SK-N-SH (cell line): ENCODE measurements at regions not wholly inside any gene's neighbourhood (a gene's known extent, or its start where the extent isn't known, plus 50 kb on each side); places are given as distances from the start of the nearest gene placed in this dataset.

ENCODE experiments used
- CTCF ChIA-PET: fragments of 300-600, 350-600 bp; formaldehyde crosslinking; extraction: SDS; loops from one replicate; lab custom pipeline; 2021; lab: Yijun Ruan, JAX
- POLR2A ChIA-PET: fragments of 350-600 bp; sonication (Branson Sonifier 250); formaldehyde crosslinking; extraction: SDS; loops from one replicate; lab custom pipeline; 2020; ENCODE audit warnings: antibody characterized with exemption, inconsistent platforms; lab: Yijun Ruan, JAX
- DNase-seq: peaks from one replicate; pipeline ENCODE4 v3.0.0; 2012
- H2AFZ ChIP-seq: fragments of 200-600 bp; sonication (generic); 2 replicates; pipeline ENCODE4 v1.8.1; 2016; ENCODE audit warnings: antibody characterized with exemption, mild to moderate bottlenecking, low read depth
- H3F3A ChIP-seq: fragments of 200-600 bp; sonication (generic); replicated peaks from 2 replicates; pipeline ENCODE3; 2016; ENCODE audit warnings: antibody characterized with exemption, mild to moderate bottlenecking; ENCODE audit not compliant: insufficient read depth
- H3K27ac ChIP-seq, 2 experiments: fragments of 200-500 bp in 1 of 2; fragments of 200-600 bp in 1 of 2; sonication (Bioruptor generic) in 1 of 2; sonication (generic), shearing (Covaris generic) in 1 of 2; 2 replicates each; pipeline versions ENCODE4 v1.5.1 to v1.6.1; 2014 to 2016; ENCODE audit warnings: low read depth in 2 of 2, inconsistent platforms in 1 of 2, low read length in 1 of 2, mild to moderate bottlenecking in 1 of 2, mixed read lengths in 1 of 2
- H3K27me3 ChIP-seq: fragments of 200-600 bp; sonication (generic), shearing (Covaris generic); 2 replicates; pipeline ENCODE4 v1.6.1; 2016; ENCODE audit warnings: mixed run types; ENCODE audit not compliant: insufficient read depth
- H3K36me3 ChIP-seq, 2 experiments: fragments of 200-500 bp in 1 of 2; fragments of 200-600 bp in 1 of 2; sonication (Bioruptor generic) in 1 of 2; sonication (generic) in 1 of 2; replicated peaks in 1 of 2; 2 replicates each; pipeline versions ENCODE3 to v1.5.1; 2014 to 2016; ENCODE audit warnings: low read length in 1 of 2, mild to moderate bottlenecking in 1 of 2; ENCODE audit not compliant: insufficient read depth in 2 of 2, control insufficient read depth in 1 of 2
- H3K4me1 ChIP-seq, 2 experiments: fragments of 200-500 bp in 1 of 2; fragments of 200-600 bp in 1 of 2; sonication (Bioruptor generic) in 1 of 2; sonication (generic), shearing (Covaris generic) in 1 of 2; 2 replicates each; pipeline versions ENCODE4 v1.5.1 to v1.6.1; 2014 to 2016; ENCODE audit warnings: low read depth in 1 of 2, low read length in 1 of 2, mixed run types in 1 of 2; ENCODE audit not compliant: insufficient read depth in 2 of 2, control insufficient read depth in 1 of 2
- H3K4me2 ChIP-seq: fragments of 200-600 bp; sonication (generic), shearing (Covaris generic); 2 replicates; pipeline ENCODE4 v1.6.1; 2017; ENCODE audit warnings: mixed run types
- H3K4me3 ChIP-seq, 2 experiments: fragments of 200-500 bp in 1 of 2; fragments of 200-600 bp in 1 of 2; sonication (Bioruptor generic) in 1 of 2; sonication (generic), shearing (Covaris generic) in 1 of 2; 2 replicates each; pipeline versions ENCODE4 v1.5.1 to v1.8.1; 2014 to 2016; ENCODE audit warnings: low read depth in 2 of 2, inconsistent platforms in 1 of 2, low read length in 1 of 2, mild to moderate bottlenecking in 1 of 2, mixed read lengths in 1 of 2, moderate library complexity in 1 of 2
- H3K79me2 ChIP-seq: fragments of 200-600 bp; sonication (generic); 2 replicates; pipeline ENCODE4 v1.8.1; 2017; ENCODE audit warnings: mild to moderate bottlenecking; ENCODE audit not compliant: insufficient read depth
- H3K9ac ChIP-seq: fragments of 200-600 bp; sonication (generic); 2 replicates; pipeline ENCODE4 v1.6.1; 2017; ENCODE audit warnings: mixed run types
- H3K9me2 ChIP-seq: fragments of 200-600 bp; sonication (generic); 2 replicates; pipeline ENCODE4 v1.6.1; 2017; ENCODE audit warnings: mixed run types
- H3K9me3 ChIP-seq: fragments of 200-600 bp; sonication (generic); 2 replicates; pipeline ENCODE4 v1.6.1; 2017; ENCODE audit warnings: mixed run types, mild to moderate bottlenecking, moderate library complexity
- H4K20me1 ChIP-seq: fragments of 200-600 bp; sonication (generic); 2 replicates; pipeline ENCODE4 v1.6.1; 2017; ENCODE audit warnings: mild to moderate bottlenecking, mixed run types; ENCODE audit not compliant: insufficient read depth
- CTCF ChIP-seq: fragments of 200-600 bp; sonication (generic); IDR thresholded peaks from 2 replicates; pipeline ENCODE4 v1.6.1; 2017; ENCODE audit warnings: antibody characterized with exemption, mild to moderate bottlenecking, moderate library complexity
- ELF1 ChIP-seq: IDR thresholded peaks from 2 replicates; pipeline ENCODE4 v1.4.0; 2012
- EP300 ChIP-seq, 2 experiments: IDR thresholded peaks; 2 replicates each; pipeline versions ENCODE4 v1.4.0 to v1.6.1; 2012; ENCODE audit warnings: borderline replicate concordance in 1 of 2, low read depth in 1 of 2, low read length in 1 of 2
- IRF3 ChIP-seq: fragments of 150-350 bp; IDR thresholded peaks from 2 replicates; pipeline ENCODE4 v1.6.1; 2016; ENCODE audit warnings: mild to moderate bottlenecking, low read depth, low read length
- MAX ChIP-seq: IDR thresholded peaks from 2 replicates; pipeline ENCODE4 v1.4.0; 2012; ENCODE audit warnings: low read depth
- NRF1 ChIP-seq: IDR thresholded peaks from 2 replicates; pipeline ENCODE4 v1.6.1; 2012; ENCODE audit warnings: low read depth, mild to moderate bottlenecking, low read length
- RFX5 ChIP-seq: IDR thresholded peaks from 2 replicates; pipeline ENCODE4 v1.6.1; 2012; ENCODE audit warnings: mild to moderate bottlenecking, improper control_type of control experiment, low read length
- SIN3A ChIP-seq: IDR thresholded peaks from 2 replicates; pipeline ENCODE4 v1.6.1; 2012; ENCODE audit warnings: low read depth, mild to moderate bottlenecking, low read length, moderate library complexity, borderline replicate concordance
- TCF12 ChIP-seq: IDR thresholded peaks from 2 replicates; pipeline ENCODE4 v1.4.0; 2012
- TEAD4 ChIP-seq: IDR thresholded peaks from 2 replicates; pipeline ENCODE4 v1.4.0; 2012; ENCODE audit warnings: mild to moderate bottlenecking, borderline replicate concordance; ENCODE audit not compliant: insufficient read depth
- WGBS: methylation state at CpG from one replicate; pipeline ENCODE4 v1.1.6; 2017; ENCODE audit warnings: low lambda C conversion rate; 5-methylcytosine and 5-hydroxymethylcytosine counted together
- TF ChIP-seq, protein P1 (sequence below): IDR thresholded peaks from 2 replicates; pipeline ENCODE4; 2012
- TF ChIP-seq, protein P2 (sequence below): fragments of 150-350 bp; IDR thresholded peaks from 2 replicates; pipeline ENCODE4 v1.6.1; 2017; ENCODE audit warnings: antibody characterized with exemption, low read length, low read depth, borderline replicate concordance
- TF ChIP-seq, protein P3 (sequence below): IDR thresholded peaks from 2 replicates; pipeline ENCODE4 v1.4.0; 2012; ENCODE audit warnings: low read depth, borderline replicate concordance

DNA sequence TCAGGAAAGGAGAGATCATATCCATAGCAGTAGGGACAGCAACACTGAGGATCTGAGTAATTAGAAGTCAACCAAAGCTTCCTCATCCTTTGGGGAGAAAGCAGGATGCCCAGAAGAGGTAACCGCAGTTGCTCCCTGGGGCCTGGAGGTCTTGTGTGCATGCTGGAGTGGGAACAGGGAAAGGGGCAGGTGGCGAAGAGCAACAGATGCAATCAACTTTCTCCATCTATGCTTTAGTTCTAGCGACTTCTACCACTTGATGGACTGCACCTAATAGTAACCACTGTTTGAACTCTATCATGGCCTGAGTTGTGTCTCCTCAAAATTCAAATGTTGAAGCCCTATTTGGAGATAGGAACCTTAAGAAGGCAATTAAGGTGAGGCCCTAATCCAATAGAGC lies 503.8 kb downstream of the NPIPA7 start:
- H3K9me3 ChIP-seq: no peaks in the 10 kb centered on the region
- H3K9ac ChIP-seq: no peak overlapping the region
- H4K20me1 ChIP-seq: no peaks in the 10 kb centered on the region
- no peaks in the 10 kb centered on the region for H3K9me2 ChIP-seq
- TF ChIP-seq TEAD4: no peak
- TF ChIP-seq IRF3: no peak
- TF ChIP-seq SIN3A: no peak
- TF ChIP-seq MAX: no peak
- no peak for TF ChIP-seq NRF1
- TF ChIP-seq, protein P1, sequence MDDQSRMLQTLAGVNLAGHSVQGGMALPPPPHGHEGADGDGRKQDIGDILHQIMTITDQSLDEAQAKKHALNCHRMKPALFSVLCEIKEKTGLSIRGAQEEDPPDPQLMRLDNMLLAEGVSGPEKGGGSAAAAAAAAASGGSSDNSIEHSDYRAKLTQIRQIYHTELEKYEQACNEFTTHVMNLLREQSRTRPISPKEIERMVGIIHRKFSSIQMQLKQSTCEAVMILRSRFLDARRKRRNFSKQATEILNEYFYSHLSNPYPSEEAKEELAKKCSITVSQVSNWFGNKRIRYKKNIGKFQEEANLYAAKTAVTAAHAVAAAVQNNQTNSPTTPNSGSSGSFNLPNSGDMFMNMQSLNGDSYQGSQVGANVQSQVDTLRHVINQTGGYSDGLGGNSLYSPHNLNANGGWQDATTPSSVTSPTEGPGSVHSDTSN: no peak
- TF ChIP-seq TCF12: no peak
- TF ChIP-seq, protein P2, sequence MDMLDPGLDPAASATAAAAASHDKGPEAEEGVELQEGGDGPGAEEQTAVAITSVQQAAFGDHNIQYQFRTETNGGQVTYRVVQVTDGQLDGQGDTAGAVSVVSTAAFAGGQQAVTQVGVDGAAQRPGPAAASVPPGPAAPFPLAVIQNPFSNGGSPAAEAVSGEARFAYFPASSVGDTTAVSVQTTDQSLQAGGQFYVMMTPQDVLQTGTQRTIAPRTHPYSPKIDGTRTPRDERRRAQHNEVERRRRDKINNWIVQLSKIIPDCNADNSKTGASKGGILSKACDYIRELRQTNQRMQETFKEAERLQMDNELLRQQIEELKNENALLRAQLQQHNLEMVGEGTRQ: no peak
- no peak for TF ChIP-seq RFX5
- TF ChIP-seq EP300 (IDR thresholded peaks at IDR 0.05; ENCODE audit: borderline replicate concordance in 1 of 2, low read depth in 1 of 2, low read length in 1 of 2): no peak
- TF ChIP-seq ELF1: no peak
- TF ChIP-seq, protein P3, sequence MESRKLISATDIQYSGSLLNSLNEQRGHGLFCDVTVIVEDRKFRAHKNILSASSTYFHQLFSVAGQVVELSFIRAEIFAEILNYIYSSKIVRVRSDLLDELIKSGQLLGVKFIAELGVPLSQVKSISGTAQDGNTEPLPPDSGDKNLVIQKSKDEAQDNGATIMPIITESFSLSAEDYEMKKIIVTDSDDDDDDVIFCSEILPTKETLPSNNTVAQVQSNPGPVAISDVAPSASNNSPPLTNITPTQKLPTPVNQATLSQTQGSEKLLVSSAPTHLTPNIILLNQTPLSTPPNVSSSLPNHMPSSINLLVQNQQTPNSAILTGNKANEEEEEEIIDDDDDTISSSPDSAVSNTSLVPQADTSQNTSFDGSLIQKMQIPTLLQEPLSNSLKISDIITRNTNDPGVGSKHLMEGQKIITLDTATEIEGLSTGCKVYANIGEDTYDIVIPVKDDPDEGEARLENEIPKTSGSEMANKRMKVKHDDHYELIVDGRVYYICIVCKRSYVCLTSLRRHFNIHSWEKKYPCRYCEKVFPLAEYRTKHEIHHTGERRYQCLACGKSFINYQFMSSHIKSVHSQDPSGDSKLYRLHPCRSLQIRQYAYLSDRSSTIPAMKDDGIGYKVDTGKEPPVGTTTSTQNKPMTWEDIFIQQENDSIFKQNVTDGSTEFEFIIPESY: no peak
- TF ChIP-seq CTCF: no peak
- no peak overlapping the region for H3K4me3 ChIP-seq
- no peak overlapping the region for H2AFZ ChIP-seq
- DNase-seq: no peak
- no peak overlapping the region for H3K27ac ChIP-seq
- no peaks in the 10 kb centered on the region for H3K79me2 ChIP-seq
- POLR2A ChIA-PET: no interaction called here
- H3F3A ChIP-seq: no peaks in the 10 kb centered on the region
- WGBS: 33% methylated on average over 3 of the region's 3 CpGs
- H3K4me1 ChIP-seq: no peaks in the 10 kb centered on the region
- no peaks in the 10 kb centered on the region for H3K36me3 ChIP-seq
- CTCF ChIA-PET: interaction anchor here (1.3 kb wide), 1 partner anchor 10 kb away, joined by 3 read pairs; no protein-coding TSS in a partner anchor
- H3K4me2 ChIP-seq: no peak overlapping the region
- H3K27me3 ChIP-seq: no peaks in the 10 kb centered on the region
